ENCODE measurements at regions not wholly inside any gene's neighbourhood (a gene's known extent, or its start where the extent isn't known, plus 50 kb on each side); places are given as distances from the start of the nearest gene placed in this dataset.

DNA sequence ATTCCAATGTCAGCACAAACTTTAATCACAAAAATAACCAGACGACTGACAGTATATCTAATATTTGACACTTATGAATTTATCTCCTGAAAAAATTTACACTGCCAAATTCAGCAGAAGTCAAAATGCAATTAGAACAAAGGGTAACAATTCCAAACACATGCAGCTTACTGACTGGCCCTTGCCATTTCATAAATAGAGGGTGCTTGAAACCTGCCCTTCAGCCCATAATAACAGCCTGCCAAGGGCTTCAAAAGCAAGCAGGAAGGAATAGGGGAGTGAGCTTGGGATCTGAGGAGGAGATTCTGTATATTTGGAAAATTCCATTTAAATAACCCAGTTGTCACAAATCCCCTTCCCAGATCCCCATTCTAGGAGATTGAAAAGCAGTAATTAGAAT is 66.1 kb upstream of the IQCM start (continued):
- TF ChIP-seq, protein P1, sequence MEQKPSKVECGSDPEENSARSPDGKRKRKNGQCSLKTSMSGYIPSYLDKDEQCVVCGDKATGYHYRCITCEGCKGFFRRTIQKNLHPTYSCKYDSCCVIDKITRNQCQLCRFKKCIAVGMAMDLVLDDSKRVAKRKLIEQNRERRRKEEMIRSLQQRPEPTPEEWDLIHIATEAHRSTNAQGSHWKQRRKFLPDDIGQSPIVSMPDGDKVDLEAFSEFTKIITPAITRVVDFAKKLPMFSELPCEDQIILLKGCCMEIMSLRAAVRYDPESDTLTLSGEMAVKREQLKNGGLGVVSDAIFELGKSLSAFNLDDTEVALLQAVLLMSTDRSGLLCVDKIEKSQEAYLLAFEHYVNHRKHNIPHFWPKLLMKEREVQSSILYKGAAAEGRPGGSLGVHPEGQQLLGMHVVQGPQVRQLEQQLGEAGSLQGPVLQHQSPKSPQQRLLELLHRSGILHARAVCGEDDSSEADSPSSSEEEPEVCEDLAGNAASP (IDR thresholded peaks at IDR 0.05), result no peak
- no peak for TF ChIP-seq ZNF699 (CRISPR knock-in tag; IDR thresholded peaks at IDR 0.05; ENCODE audit: insufficient replicate concordance)
- TF ChIP-seq NELFE (IDR thresholded peaks at IDR 0.05; ENCODE audit: insufficient read depth, insufficient read length), result no peak
- TF ChIP-seq ZNF780A (CRISPR knock-in tag; IDR thresholded peaks at IDR 0.05), result no peak
- TF ChIP-seq MAFF (IDR thresholded peaks at IDR 0.05; ENCODE audit: low read length), result no peak
- no peak for TF ChIP-seq DNMT1 (IDR thresholded peaks at IDR 0.05)
- no peak for TF ChIP-seq CREBBP (IDR thresholded peaks at IDR 0.05; ENCODE audit: low read depth, low read length)
- TF ChIP-seq FOXA3 (CRISPR knock-in tag; conservative IDR thresholded peaks at IDR 0.05 in 1 of 2, IDR thresholded peaks at IDR 0.05 in 1 of 2), result no peak
- no peak for TF ChIP-seq RBM14 (IDR thresholded peaks at IDR 0.05; ENCODE audit: borderline replicate concordance, insufficient read depth, low read depth, low read length)
- no peak for TF ChIP-seq ZNF655 (CRISPR knock-in tag; IDR thresholded peaks at IDR 0.05)

DNA sequence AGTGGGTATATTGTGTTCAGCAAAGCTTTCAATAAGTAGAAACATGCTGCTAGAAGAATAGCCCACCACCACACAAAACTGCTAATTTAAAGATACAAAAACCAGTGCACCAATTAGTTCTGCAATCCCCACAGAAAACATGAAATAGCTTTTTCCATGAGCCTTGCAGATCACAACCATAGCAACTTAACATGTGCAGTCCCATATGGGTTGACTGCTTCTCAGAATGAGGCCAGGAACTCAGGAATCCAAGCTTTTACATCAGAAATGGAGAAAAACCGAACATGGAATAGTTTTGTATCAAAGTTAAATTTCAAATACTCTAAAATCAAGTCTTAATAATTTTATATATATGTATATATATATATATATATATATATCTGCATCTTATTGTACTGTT is 66.6 kb upstream of the IQCM start:
- Histone ChIP-seq H3K79me2 (ENCODE audit: control insufficient read depth, insufficient read depth, low read length) (no peaks in the 10 kb centered on the region), H3K27ac (ENCODE audit: extremely low read depth, low read depth, low read length) (no peak overlapping the region), H3K4me3 (no peak overlapping the region), H2AFZ (ENCODE audit: low read depth, low read length) (no peak overlapping the region), H3K9me1 (ENCODE audit: control insufficient read depth, insufficient read depth, low read length) (no peaks in the 10 kb centered on the region), H3K4me2 (ENCODE audit: insufficient read depth, low read length) (no peak overlapping the region), H3K27me3 (ENCODE audit: control insufficient read depth in 2 of 2, insufficient read depth in 2 of 2, low read length in 2 of 2) (no peaks in the 10 kb centered on the region), H4K20me1 (replicated peaks; ENCODE audit: control insufficient read depth, insufficient read depth, low read length) (no peaks in the 10 kb centered on the region), H3K9ac (ENCODE audit: insufficient read depth in 1 of 2, low read depth in 2 of 2, low read length in 2 of 2) (no peak overlapping the region), H3K36me3 (ENCODE audit: control insufficient read depth, insufficient read depth, low read length) (no peaks in the 10 kb centered on the region), H3K9me3 (replicated peaks; ENCODE audit: control insufficient read depth, insufficient read depth, low read depth, low read length) (no peaks in the 10 kb centered on the region), H3K4me1 (replicated peaks in 1 of 2; ENCODE audit: control insufficient read depth in 2 of 2, insufficient read depth in 2 of 2, low read length in 2 of 2) (no peaks in the 10 kb centered on the region)
- 0% methylated on average over 1 of the region's 1 CpG for WGBS (ENCODE audit: insufficient coverage, low coverage, missing lambda C conversion rate)
- no peak for FAIRE-seq
- ChIA-PET CTCF (ENCODE audit: low intra/inter-chr PET ratio) (no interaction called here), POLR2A (no interaction called here)
- DNase-seq (ENCODE audit: extremely low read depth in 1 of 4, low spot score in 3 of 4), result no peak
- intact Hi-C loops (cut with micrococcal nuclease) (no loop called here), in situ Hi-C loops (cut with MboI) (no loop called here)
- ATAC-seq, result no peak
- BruUV-seq (replicated peaks), result no TSS peak
- TF ChIP-seq ESRRB (CRISPR knock-in tag; IDR thresholded peaks at IDR 0.05; ENCODE audit: borderline replicate concordance) (no peak), ZNF232 (CRISPR knock-in tag; IDR thresholded peaks at IDR 0.05) (no peak), ZFP1 (CRISPR knock-in tag; IDR thresholded peaks at IDR 0.05) (no peak), MCM3 (IDR thresholded peaks at IDR 0.05) (no peak), RBM39 (optimal IDR thresholded peaks at IDR 0.05; ENCODE audit: low read depth, low read length) (no peak), SIN3B (IDR thresholded peaks at IDR 0.05; ENCODE audit: low read depth) (no peak), RBM34 (IDR thresholded peaks at IDR 0.05; ENCODE audit: borderline replicate concordance, insufficient read depth, low read length) (no peak), XRCC5 (IDR thresholded peaks at IDR 0.05; ENCODE audit: low read depth, low read length) (no peak), NR1H2 (CRISPR knock-in tag; IDR thresholded peaks at IDR 0.05) (no peak), CREM (IDR thresholded peaks at IDR 0.05; ENCODE audit: low read depth) (no peak), BRD4 (IDR thresholded peaks at IDR 0.05) (no peak), MBD2 (IDR thresholded peaks at IDR 0.05; ENCODE audit: borderline replicate concordance, low read depth) (no peak), MAZ (CRISPR knock-in tag; conservative IDR thresholded peaks at IDR 0.05 in 1 of 2, IDR thresholded peaks at IDR 0.05 in 1 of 2) (no peak)

Data from K562 (cell line).